HepG2 (cell line): ENCODE measurements at regions not wholly inside any gene's neighbourhood (a gene's known extent, or its start where the extent isn't known, plus 50 kb on each side); places are given as distances from the start of the nearest gene placed in this dataset.

Experiments
- ATF7 ChIP-seq, 2 experiments: fragments of 450-650 bp in 1 of 2; sonication (generic) in 1 of 2; formaldehyde crosslinking in 1 of 2; IDR thresholded peaks; 2 replicates each; pipeline versions ENCODE4 v1.4.0 to v1.6.1; 2016 to 2020; ENCODE audit warnings: antibody characterized with exemption in 1 of 2, mild to moderate bottlenecking in 1 of 2, missing genetic modification reagents in 1 of 2
- CREB1 ChIP-seq, 2 experiments: fragments of 450-650 bp in 1 of 2; IDR thresholded peaks; 2 replicates each; pipeline ENCODE4 v1.6.1; 2016 to 2017; ENCODE audit warnings: control low read depth in 1 of 2, mild to moderate bottlenecking in 1 of 2, missing compliant biosample characterization in 1 of 2, missing genetic modification characterization in 1 of 2
- CREB3 ChIP-seq: sonication (generic); formaldehyde crosslinking; IDR thresholded peaks from 2 replicates; pipeline ENCODE4 v1.5.0; 2020; ENCODE audit warnings: missing genetic modification reagents
- E2F5 ChIP-seq: sonication (generic); formaldehyde crosslinking; conservative IDR thresholded peaks from 2 replicates; pipeline ENCODE4 v1.4.0; 2020; ENCODE audit warnings: missing genetic modification reagents
- ETV5 ChIP-seq: IDR thresholded peaks from 2 replicates; pipeline ENCODE4 v1.6.1; 2018; ENCODE audit warnings: missing biosample characterization, missing genetic modification reagents, inconsistent platforms, borderline replicate concordance
- IRX3 ChIP-seq: sonication (generic); formaldehyde crosslinking; IDR thresholded peaks from 2 replicates; pipeline ENCODE4 v1.8.1; 2023; ENCODE audit warnings: mild to moderate bottlenecking, low read depth, missing genetic modification reagents, borderline replicate concordance
- KDM2A ChIP-seq: sonication (generic); formaldehyde crosslinking; IDR thresholded peaks from 2 replicates; pipeline ENCODE4 v1.4.0; 2020; ENCODE audit warnings: low read depth, missing genetic modification reagents, borderline replicate concordance
- MTA3 ChIP-seq: sonication (generic); formaldehyde crosslinking; IDR thresholded peaks from 2 replicates; pipeline ENCODE4 v1.4.0; 2020; ENCODE audit warnings: missing genetic modification reagents
- ZBTB14 ChIP-seq: sonication (generic); formaldehyde crosslinking; IDR thresholded peaks from 2 replicates; pipeline ENCODE4 v1.4.0; 2020; ENCODE audit warnings: missing genetic modification reagents
- ZNF253 ChIP-seq: sonication (generic); formaldehyde crosslinking; IDR thresholded peaks from 2 replicates; pipeline ENCODE4 v1.8.0; 2022; ENCODE audit warnings: mild to moderate bottlenecking, missing genetic modification reagents, borderline replicate concordance
- ZNF3 ChIP-seq: IDR thresholded peaks from 2 replicates; pipeline ENCODE4 v1.7.0; 2017; ENCODE audit warnings: inconsistent platforms
- ZNF572 ChIP-seq: sonication (generic); formaldehyde crosslinking; IDR thresholded peaks from 2 replicates; pipeline ENCODE4 v1.5.1; 2020; ENCODE audit warnings: mild to moderate bottlenecking, missing genetic modification reagents
- ZNF615 ChIP-seq: sonication (generic); formaldehyde crosslinking; IDR thresholded peaks from 2 replicates; pipeline ENCODE4 v1.5.0; 2020; ENCODE audit warnings: mild to moderate bottlenecking, missing genetic modification reagents, borderline replicate concordance
- ZNF737 ChIP-seq: sonication (generic); formaldehyde crosslinking; IDR thresholded peaks from 2 replicates; pipeline ENCODE4 v1.5.0; 2020; ENCODE audit warnings: missing genetic modification reagents, mild to moderate bottlenecking, borderline replicate concordance

- TF ChIP-seq MTA3 (no peak), E2F5 (CRISPR knock-in tag) (no peak), ZNF737 (no peak), ATF7 (IDR thresholded peaks at IDR 0.05) (peak; percentile 72), ATF7 (CRISPR knock-in tag; IDR thresholded peaks at IDR 0.05) (no peak), ZBTB14 (CRISPR knock-in tag) (no peak), ZNF3 (CRISPR knock-in tag) (no peak), ZNF253 (CRISPR knock-in tag) (no peak), ZNF572 (no peak), ZNF615 (no peak), KDM2A (no peak), CREB1 (IDR thresholded peaks at IDR 0.05) (0 out of 2 replicates have a peak, but pooled peaks have one; percentile 26), CREB1 (CRISPR knock-in tag; IDR thresholded peaks at IDR 0.05) (no peak), CREB3 (CRISPR knock-in tag) (no peak), IRX3 (CRISPR knock-in tag) (no peak), ETV5 (no peak)
Measured at GRCh38 chr13:81658598-81659370, 1317.9 kb upstream of the SPRY2 start (continued).
